ENCODE measurements at regions not wholly inside any gene's neighbourhood (a gene's known extent, or its start where the extent isn't known, plus 50 kb on each side); places are given as distances from the start of the nearest gene placed in this dataset.

DNA sequence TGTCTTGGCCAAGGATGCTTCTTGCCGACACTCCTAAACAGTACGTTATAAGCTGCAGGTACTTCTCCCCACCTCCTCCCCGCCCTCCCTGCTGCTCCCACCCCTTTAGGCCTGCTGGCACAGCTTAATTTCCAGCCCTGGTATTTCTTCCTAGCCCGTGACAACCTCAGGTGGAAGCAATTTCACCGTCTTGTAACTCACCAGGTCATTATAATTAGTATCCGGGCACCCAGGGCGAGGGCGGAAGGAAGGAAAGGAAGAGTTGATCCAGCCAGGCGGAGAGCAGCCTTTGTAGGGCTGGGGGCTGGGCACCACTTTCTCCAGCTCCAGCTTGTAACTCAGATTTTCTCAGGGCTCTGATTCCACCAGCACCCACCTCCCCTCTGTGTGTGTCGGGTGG is 153.5 kb upstream of the CSF3R start:
- peaks cover 2% of the 10 kb centered on the region; the same call in 1 of the 2 replicates for H3K23me2 ChIP-seq (ENCODE audit: low read depth, low read length)
- H3K9ac ChIP-seq (replicated peaks in 1 of 4; ENCODE audit: extremely low read depth in 1 of 4, low read depth in 3 of 4, low read length in 3 of 4) = no peak overlapping the region
- no peaks in the 10 kb centered on the region for H3K36me3 ChIP-seq (ENCODE audit: control insufficient read depth in 2 of 4, insufficient read depth in 4 of 4, low read length in 3 of 4)
- H3K79me2 ChIP-seq (ENCODE audit: control insufficient read depth in 1 of 2, insufficient read depth in 2 of 2, low read length in 2 of 2) = no peaks in the 10 kb centered on the region
- no peak overlapping the region for H3K4me3 ChIP-seq (ENCODE audit: extremely low read depth in 1 of 4, insufficient read depth in 2 of 4, low read depth in 3 of 4, low read length in 4 of 4)
- no peak overlapping the region for H4K91ac ChIP-seq (replicated peaks; ENCODE audit: insufficient read length, low read length)
- FAIRE-seq (no peak), DNase-seq (ENCODE audit: low read depth in 1 of 2, low spot score in 2 of 2) (no peak)
- CTCF ChIA-PET (ENCODE audit: partially characterized antibody) = interaction anchor here (0.9 to 2.3 kb wide), 4 partner anchors 14 to 27 kb away, joined by 3 to 9 read pairs (median 4); no protein-coding TSS in a partner anchor
- H4K8ac ChIP-seq (ENCODE audit: extremely low read depth, insufficient read depth, low read length) = peak overlapping the region; percentile 48; the same call in 1 of the 2 replicates
- H2BK12ac ChIP-seq (ENCODE audit: low read depth, low read length) = no peak overlapping the region
- no peak overlapping the region for H3K23ac ChIP-seq (ENCODE audit: insufficient read length)
- no peak overlapping the region for H2AFZ ChIP-seq (ENCODE audit: low read length)
- no peak overlapping the region for H3K27ac ChIP-seq (ENCODE audit: low read depth, low read length)
- no peaks in the 10 kb centered on the region for H3K9me3 ChIP-seq (ENCODE audit: insufficient read depth in 2 of 2, low read depth in 1 of 2, low read length in 1 of 2)
- no peak overlapping the region for H2BK15ac ChIP-seq (ENCODE audit: low read length)
- H4K5ac ChIP-seq (ENCODE audit: insufficient read length, low read depth, low read length) = no peak overlapping the region
- no peak overlapping the region for H3K18ac ChIP-seq (ENCODE audit: extremely low read depth, low read length)
- no peak overlapping the region for H3K14ac ChIP-seq (ENCODE audit: insufficient read length)
- no peaks in the 10 kb centered on the region for H3K79me1 ChIP-seq (ENCODE audit: low read depth, low read length)
- no peak overlapping the region for H2AK5ac ChIP-seq (ENCODE audit: low read depth, low read length)
- no peaks in the 10 kb centered on the region for H4K20me1 ChIP-seq (replicated peaks in 1 of 2; ENCODE audit: control insufficient read depth in 1 of 2, insufficient read depth in 2 of 2, low read length in 2 of 2)
- 92% methylated on average over 7 of the region's 10 CpGs; no CpG with 5 or more reads in 1 of the 2 experiments for WGBS, 2 experiments (ENCODE audit: extremely low coverage in 1 of 2, insufficient coverage in 1 of 2, insufficient read length in 1 of 2, insufficient replicate concordance in 2 of 2, low coverage in 1 of 2, low lambda C conversion rate in 2 of 2, missing lambda C conversion rate in 1 of 2)
- H3K56ac ChIP-seq (replicated peaks; ENCODE audit: insufficient read length, low read depth, low read length) = no peak overlapping the region
- no peak overlapping the region for H3K4ac ChIP-seq (replicated peaks; ENCODE audit: insufficient read length, low read depth, low read length)
- no peak overlapping the region for H2BK120ac ChIP-seq (replicated peaks; ENCODE audit: low read depth, low read length)
- H3K4me1 ChIP-seq (replicated peaks in 1 of 4; ENCODE audit: control insufficient read depth in 3 of 4, insufficient read depth in 4 of 4, low read length in 3 of 4) = no peaks in the 10 kb centered on the region
- H3K27me3 ChIP-seq (replicated peaks in 1 of 4; ENCODE audit: control insufficient read depth in 3 of 4, extremely low read depth in 1 of 4, insufficient read depth in 3 of 4, low read length in 3 of 4) = no peaks in the 10 kb centered on the region
- no peak overlapping the region for H2BK5ac ChIP-seq (ENCODE audit: low read depth, low read length)
- TF ChIP-seq SP4 (IDR thresholded peaks at IDR 0.05; ENCODE audit: low read length) = no peak
- TF ChIP-seq, protein P1, sequence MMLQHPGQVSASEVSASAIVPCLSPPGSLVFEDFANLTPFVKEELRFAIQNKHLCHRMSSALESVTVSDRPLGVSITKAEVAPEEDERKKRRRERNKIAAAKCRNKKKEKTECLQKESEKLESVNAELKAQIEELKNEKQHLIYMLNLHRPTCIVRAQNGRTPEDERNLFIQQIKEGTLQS (IDR thresholded peaks at IDR 0.05; ENCODE audit: insufficient read depth, low read depth, low read length) = no peak
- TF ChIP-seq ZNF274 (IDR thresholded peaks at IDR 0.05; ENCODE audit: borderline replicate concordance, extremely low read depth, low read length) = no peak
- TF ChIP-seq, protein P2, sequence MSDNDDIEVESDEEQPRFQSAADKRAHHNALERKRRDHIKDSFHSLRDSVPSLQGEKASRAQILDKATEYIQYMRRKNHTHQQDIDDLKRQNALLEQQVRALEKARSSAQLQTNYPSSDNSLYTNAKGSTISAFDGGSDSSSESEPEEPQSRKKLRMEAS (IDR thresholded peaks at IDR 0.05) = no peak
- POLR2A ChIA-PET (ENCODE audit: partially characterized antibody) = no interaction called here
- H3K4me2 ChIP-seq (ENCODE audit: insufficient read depth in 1 of 2, low read depth in 2 of 2, low read length in 2 of 2) = no peak overlapping the region
- H2BK20ac ChIP-seq (ENCODE audit: low read length) = no peak overlapping the region

All from H1 (cell line).